GM18858 (cell line): ENCODE measurements at regions not wholly inside any gene's neighbourhood (a gene's known extent, or its start where the extent isn't known, plus 50 kb on each side); places are given as distances from the start of the nearest gene placed in this dataset.

Source experiments
- ATAC-seq: cut with Tn5 transposase; IDR thresholded peaks from one replicate; pipeline ENCODE4 v1.9.1; 2021; ENCODE audit not compliant: unreplicated experiment

DNA sequence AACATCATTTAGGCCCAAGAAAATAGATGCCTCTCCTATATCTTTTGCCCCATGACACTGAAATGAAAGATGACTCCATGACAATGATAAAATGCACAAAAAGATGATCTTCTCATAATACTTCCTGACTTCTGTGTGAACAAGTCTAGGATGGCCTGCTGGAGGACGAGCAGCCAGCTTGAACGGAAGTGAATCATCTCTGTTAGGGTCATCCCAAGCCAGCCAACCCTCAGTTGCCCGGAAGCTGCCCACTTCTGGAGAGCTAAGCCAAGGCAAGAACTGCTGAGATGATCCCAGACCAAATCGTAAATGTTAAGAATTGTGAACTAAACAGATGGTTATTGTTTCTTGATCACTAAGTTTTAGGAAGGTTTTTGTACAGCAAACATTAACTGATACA, 249.7 kb upstream of the HS3ST5 start:
- ATAC-seq = no peak

DNA sequence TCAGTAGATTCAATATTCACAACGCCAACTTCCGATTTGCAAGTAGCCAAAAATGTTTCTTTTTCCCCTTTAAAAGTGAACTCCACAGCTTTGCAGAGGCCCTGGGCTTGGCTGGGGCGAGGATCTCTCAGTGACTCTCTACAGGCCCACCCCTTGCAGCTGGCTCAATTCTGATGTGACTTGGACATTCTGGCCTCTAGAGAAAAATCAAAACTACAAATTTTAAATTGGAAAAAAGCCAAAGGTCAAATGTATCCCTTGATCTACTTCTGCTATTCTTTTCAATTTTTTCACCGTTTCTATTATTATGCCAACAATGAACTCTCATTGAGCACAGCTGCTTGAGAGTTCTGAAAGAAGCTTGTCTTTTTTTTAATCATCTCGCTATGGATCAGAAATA, 245.9 kb upstream of the HS3ST5 start:
- ATAC-seq = no peak

DNA sequence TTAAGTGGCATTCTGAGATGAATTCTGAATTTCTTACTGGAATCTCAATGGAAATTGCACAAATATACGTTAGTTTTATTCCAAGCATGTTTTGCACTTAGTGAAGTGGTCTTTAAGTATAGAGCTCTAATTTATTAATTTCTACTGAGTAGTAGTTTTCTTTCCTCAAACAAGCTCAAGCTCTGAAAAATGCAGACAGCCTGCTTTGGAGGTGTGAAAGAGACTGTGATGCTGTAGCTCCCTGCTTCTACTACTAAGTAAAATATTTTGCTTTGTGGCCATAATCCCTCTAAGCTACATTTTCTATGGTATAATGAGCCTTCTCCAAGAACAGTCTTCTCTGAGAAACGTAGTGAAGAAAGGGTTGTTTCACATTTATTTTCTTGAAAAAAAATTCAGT, 243.5 kb upstream of the HS3ST5 start:
- no peak for ATAC-seq

DNA sequence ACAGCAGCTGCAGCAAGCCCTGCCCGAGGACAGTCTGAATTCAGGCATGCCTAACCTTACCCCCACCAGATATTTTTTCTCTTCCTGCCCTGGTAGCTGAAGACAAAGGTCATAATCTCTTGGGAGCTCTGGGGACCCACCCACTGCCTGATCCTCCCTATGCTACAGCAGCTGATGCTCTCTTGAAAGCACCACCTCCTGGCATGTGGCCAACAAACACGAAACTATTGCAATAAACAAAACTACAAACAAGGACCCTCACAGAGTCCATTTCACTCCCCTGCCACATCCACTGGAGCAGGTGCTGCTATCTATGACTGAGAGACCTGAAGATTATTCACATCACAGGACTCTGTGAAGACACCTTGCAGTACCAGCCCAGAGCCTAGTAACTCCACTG, 238.5 kb upstream of the HS3ST5 start:
- ATAC-seq = no peak

DNA sequence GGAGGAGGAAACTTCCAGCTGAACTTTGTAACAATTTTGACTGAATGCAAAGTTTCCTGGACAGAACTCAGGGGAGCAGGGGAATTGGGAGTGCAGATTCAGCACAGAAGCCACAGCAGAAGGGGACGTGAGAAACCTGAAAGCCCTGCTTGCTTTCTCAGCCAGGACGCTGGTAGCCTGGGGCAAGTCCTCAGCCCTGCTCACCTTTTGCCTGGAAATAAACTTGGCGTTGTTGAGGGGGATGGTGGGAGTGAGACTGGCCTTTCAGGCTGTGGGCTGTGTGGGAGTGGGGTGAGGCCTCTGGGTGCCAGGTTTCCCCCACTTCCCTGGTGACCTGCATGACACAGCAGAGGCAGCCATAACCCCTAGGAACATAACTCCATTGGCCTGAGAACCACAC, 238.1 kb upstream of the HS3ST5 start:
- ATAC-seq = no peak

DNA sequence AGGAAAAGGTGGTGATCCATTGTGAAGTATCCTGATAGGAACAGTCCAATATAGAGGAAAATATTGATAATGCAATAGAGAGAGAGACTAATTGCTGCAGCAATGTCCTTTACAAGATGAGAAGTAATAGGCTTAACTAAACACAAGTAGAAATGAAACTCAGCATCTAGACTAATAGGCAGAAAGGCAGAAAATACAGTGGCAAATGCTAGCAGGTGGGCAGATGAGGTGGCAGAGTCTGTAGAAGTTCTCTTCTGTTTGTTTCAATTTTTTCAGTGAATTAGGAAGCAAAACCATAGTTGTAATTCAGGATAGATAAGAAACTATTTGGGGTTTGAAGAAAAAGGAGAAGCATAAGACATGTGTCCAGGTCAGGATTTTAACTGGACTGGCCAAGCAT, 236.7 kb upstream of the HS3ST5 start:
- ATAC-seq = no peak

DNA sequence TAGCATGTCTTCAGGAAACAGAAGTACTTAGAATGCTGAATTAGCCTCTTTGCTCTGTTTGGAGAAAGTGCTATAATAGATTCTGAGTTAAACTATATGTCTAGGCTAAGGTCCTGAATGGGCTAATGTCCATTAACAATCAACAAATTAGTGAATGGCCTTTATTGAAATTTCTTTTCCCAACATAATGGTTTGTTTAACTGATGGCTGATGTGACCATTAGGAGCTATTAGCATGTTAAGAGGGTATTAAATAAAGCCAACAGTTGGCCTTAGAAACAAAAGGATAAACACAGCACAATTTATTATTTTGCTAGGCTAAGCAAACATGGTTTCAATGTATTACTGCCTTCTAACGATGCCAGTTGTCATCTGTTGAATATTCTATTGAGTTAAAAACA, 234.3 kb upstream of the HS3ST5 start:
- no peak for ATAC-seq

DNA sequence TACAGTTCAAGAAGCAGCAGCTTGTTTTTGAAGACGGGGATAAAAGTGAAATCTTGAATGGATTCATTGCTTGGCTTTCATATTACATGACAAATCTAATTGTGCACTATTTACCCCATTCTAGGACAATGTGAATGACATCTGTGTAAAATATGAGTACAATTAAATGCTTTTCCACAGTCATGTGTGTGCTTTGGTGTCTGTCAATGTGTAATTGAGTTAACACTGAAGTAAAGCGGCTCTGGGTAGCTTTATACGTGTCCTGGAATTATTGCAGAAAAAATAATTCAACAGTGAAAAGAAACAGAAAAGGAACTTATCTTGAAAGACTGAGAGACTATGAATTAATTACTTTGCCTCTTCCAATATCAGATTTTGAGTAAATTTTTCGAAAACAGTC, 233.5 kb upstream of the HS3ST5 start:
- no peak for ATAC-seq

DNA sequence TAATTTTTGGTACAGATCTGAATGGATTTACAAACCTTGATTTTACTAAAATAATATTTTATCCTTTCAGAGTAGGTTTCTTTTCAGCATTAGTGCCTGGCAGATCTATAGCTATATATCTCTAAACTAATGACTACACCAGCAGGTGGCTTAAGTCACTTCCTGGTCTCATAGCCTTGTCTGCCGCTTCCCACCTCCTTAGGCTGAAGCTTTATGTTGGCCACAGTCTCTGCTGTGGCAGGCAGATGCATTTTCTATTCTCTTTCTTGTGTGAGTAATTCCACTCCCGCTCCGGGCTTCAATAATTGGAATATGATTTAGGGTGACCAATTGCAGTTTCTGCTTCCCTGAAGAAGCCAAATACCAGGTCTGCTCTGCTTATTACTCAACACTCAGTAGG, 226.8 kb upstream of the HS3ST5 start:
- ATAC-seq = no peak

DNA sequence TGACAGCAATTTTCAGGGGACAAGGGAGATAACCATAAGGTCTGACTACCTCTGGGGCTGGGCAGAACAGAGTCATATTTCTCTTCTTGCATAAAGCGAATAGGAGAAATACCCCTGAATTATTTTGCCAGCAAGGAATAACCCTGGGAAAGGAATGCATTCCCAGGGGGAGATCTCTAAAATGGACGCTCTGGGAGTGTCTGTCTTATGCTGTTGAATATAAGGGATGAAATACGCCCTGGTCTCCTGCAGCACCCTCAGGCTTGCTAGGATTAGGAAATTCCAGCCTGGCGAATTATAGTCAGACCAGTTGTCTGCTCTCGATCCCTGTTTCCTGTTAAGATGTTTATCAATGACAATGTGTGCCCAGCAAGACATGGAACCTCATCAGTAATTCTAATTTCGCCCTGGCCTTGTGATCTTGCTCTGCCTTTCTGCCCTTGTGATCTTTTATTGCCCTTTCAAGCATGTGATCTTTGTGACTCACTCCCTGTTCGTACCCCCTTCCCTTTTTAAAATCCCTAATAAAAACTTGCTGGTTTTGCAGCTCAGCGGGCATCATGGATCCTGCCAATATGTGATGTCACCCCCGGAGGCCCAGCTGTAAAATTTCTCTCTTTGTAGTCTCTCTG, 221.6 kb upstream of the HS3ST5 start:
- ATAC-seq = no peak

DNA sequence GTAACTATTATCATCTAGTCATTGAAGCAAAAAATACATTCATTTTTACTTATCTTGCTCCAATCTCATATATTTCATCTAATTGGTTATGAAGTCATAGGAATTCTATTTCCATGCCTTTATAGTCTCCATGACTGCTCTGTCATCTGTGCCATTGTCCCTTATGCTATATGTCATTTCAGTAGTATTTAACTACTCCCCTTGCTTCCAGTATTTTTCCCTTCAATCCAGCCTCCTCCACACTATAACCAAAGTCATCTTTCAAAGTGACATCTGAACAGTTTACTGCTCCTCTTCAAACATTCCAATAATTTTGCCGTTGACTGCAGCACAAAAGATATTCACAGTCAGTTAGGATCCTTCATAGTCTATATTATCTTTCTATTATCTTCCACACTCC, 216.6 kb upstream of the HS3ST5 start:
- ATAC-seq = no peak

DNA sequence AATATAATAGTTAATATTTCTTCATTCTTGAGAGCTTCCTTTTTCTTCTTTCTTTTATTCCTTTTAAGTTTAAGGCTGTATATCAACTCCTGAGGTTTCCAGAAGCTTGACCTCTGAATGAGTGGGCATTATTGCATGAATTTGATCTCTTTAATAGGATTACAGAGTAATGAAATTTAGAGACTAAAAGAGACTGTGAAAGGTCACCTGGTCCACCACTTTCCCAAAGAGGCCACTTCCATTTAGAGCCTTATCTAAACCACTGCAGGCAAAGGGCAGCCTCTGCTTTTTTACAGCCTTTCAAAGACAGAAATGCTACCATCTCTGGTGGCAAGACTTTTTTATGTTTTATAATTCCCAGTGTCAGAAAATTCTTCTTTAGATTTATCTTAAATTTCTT, 215.3 kb upstream of the HS3ST5 start:
- no peak for ATAC-seq

DNA sequence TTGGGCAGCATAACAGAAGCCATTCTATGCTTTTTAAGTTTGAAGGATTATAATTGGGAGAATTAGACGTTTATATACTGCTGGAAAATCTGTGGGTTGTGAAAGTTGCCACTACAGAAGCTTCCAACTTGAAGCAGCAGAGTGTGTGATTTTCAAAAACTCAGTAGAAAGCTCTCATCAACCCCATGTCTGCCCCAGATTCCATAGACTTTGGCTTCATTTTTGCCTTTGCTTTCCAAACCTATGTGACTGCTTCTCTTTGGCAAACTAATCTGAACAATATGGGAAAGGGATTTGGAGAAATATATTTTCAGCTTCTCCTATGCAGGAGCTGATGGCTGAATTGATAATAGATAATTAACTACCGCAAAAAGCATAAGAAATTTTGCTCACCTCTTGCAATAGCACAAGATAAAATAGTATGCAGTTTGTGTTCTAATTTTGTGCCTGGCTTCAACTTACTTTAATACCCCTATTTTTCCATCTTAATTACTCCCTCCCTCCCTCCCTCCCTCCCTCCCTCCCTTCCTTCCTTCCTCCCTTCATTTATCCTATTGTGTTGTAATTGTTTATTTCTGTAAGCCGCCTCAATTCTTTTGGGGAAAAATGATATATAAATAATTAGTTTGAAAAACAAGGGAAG, 214.1 kb upstream of the HS3ST5 start:
- ATAC-seq = no peak

DNA sequence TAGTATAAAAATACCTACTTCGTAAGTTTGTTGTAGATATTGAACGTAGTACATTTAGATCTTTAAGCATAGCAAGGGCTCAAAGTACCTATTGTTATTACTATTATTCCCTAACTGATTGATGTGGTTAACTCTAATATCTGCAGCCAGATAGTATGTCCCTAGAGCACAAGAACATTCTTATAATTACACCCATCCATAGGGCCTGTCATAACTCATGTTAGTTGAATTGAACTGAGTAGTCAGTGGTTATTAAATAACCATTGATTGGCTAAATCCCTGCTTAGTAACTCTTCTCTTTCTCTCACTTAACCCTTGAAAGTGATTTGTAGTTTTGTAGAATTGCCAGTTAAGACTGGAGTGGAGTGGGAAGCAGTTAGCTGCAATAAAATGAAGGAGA, 207.5 kb upstream of the HS3ST5 start:
- no peak for ATAC-seq

DNA sequence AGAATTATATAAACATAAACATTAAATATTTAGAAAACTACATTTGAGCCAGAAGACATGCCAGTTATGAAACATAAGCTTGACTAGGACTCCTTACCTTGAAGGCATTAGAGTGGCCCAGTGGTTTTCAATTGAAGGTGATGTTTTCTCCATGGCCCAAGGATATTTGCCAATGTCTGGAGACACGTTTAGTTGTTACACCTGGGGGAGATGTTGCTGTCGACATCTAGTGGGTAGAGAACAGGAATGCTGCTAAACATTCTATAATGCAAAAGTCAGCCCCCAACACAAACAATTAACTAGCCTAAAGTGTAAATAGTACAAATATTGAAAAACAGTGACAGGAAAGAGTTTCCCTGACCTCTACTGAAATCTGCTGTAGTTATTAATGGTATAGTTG, 200.9 kb upstream of the HS3ST5 start:
- ATAC-seq = no peak

DNA sequence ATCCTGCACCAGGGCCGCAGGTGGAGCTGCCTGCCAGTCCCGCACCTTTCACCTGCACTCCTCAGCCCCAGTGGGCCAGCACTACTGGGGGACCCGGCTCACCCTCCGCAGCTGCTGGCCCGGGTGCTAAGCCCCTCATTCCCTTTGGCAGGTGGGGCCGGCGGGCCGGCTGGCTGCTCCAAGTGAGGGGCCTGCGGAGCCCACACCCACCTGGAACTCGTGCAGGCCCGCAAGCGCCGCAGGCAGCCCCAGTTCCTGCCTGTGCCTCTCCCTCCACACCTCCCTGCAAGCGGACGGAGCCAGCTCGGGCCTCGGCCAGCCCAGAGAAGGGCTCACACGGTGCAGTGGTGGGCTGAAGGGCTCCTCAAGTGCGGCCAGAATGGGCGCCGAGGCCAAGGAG, 199.0 kb upstream of the HS3ST5 start:
- ATAC-seq = no peak

DNA sequence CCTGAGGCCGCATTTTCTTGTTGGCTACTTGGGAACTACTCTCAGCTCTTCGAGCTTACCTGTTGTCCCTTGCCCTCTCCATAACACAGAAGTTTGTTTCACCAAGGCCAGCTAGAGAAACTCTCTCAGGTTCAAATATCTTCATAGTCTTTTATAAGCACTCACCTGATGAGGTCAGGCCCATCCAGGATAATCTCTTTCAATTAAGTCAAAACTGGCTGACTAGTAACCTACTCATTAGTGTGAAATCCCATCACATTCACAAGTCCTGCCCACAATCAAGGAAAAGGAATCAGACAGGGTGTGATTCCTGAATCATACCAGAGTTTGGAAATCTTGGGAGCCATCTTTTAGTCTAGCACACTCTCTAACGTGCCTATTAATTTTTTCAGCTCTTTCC, 195.2 kb upstream of the HS3ST5 start:
- ATAC-seq = no peak

DNA sequence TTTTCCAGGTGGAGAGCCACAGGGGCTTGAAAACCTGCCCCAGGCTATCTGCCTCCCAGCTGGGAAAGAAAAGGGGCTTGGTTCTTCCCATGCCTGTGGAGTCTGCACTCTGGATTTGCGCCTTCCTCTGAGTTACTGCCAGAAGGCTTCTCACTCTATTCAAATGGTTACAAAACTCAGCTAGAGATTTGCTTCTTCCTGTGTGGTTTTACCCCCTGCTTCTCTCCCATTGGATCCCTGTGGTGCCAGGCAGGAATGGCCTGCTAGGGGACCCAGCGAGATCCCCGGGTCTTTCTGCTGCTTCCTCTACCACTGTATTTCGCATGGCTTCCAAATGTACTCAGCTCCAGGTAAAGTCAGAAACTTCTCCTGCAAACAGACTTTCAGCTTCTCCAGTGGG, 192.0 kb upstream of the HS3ST5 start:
- no peak for ATAC-seq

DNA sequence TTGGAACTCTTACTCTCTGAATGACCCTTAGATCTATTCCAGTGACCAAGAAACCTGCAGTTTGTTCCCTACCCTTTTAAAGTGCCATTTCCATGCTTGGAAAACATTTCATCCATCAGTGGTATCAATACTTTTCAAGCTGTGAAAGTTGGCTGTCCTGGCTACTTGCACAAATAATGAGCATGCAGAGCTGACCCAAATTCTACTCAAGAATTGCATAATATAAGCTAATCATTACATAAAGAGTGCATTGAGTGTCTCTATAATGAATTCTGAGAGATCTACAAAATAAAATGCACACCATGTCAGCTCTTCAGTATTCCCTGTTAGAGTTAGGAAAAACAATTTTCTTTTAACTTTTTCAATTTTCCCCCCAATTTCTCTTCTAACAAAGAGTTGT, 181.3 kb upstream of the HS3ST5 start:
- ATAC-seq = no peak

DNA sequence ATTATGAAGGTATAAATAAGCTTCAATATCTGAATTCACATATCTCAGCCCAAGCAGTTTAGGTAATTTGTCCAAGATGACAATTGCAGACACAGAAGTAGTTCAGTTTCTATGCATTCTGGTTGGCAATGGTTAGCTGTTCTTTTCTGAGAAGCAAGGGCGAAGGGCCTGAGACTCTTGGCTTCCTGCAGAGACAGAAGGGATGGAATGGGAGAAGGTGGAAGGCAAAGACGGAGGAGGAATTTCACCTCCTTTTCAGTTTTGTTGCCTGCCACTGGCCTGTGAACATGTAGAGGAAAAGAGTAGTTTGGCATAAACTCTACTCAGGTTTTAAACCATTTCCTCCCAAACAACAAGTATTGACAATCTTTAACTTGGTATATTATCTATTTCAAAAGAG, 180.7 kb upstream of the HS3ST5 start:
- ATAC-seq = no peak

DNA sequence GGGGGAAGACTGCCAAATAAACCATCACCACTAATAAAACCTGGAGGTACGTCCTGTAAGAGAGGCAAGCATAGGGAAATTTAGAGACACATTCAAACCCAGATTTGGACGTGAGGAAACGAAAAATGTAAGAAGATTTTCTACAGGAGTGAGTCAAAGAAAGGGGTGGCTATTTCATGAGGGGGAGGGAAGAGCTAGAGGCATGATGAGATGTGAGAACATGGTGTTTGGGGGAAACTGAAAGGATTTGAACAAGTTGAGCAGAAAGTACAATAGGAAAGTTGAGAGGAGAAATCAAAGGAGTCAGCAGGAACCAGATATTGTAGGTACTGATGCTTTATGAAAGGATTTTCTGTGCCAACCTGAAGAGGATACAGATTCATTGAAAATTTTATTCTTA, 179.1 kb upstream of the HS3ST5 start:
- no peak for ATAC-seq

DNA sequence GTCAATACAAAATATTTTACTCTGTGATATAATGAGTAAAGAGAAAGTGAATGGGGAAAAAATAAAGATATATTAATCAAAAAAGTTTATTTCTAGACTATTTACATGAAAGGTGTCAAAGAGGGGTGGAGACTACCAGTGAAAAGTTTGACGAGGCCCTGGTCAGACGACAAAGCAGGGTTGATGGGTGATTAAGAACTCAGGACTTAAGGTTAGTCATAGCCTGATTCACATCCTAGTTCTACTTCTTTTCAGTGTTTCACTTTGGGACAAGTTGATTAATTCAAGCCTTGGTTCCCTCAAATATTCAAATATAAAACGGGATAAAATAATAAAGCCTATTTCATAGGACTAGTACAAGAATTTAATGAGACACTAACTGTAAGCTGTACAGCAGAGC, 178.2 kb upstream of the HS3ST5 start:
- no peak for ATAC-seq

DNA sequence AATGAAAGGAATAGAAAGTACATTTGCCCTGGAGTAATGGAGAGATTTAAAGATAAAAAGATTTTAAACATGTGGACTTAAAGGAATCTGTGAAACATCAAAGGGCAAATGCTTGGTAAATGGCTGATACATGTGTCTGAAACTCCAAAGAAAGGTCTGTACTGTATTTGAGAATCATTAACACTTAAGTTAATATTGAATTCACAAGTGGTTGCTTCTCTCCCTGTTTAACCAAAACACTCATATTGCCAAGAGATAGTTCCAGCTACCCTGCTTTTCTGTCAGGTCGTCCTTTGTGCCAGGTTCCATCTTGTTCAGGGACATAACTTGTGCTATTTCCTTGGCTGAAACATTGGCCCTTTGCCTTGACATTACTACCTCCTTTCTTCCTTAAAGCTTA, 171.3 kb upstream of the HS3ST5 start:
- ATAC-seq = no peak
